ENCODE measurements at regions not wholly inside any gene's neighbourhood (a gene's known extent, or its start where the extent isn't known, plus 50 kb on each side); places are given as distances from the start of the nearest gene placed in this dataset.
"Not testable (repeated sequence)": the region's sequence is repeated elsewhere in the genome, so short reads cannot be mapped to it uniquely, and the experiment has no call there.

DNA sequence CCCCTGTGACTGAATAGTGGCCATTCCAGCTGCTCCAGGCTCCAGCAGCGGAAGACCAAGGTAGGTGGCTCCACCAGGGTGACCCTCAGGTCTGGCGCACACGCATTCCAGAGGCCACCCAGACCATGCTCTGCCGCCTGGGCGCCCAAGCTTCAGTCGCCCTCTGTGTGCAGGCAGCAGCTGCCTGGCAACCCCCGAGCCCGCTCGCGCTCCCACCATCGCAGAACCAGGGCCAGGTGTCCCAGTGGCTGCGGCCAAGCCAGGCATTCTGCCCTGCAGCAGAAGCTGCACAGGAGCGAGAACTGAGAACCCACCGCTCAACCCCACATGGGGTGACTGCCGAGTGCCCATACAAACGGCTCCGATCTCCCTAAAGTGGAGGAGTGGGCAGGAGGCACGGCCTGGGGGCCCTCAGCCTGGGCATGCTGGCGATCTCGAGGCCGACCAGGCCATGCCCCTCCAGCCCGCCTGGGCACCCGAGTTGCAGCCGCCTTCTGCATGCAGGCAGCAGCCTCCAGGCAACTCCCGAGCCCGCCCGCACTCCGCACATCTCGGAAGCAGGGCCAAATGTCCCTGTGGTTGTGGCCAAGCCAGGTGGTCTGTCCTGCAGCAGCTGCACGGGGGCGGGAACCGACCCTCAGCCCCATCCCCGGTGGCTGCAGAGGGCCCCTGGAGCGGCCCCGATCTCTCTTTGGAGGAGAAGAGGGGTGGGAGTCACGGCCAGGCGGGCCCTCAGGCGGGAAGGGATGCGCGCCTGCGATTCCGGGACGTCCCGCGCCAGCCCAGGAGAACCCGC is 1264.1 kb downstream of the FOXD4L5 start:
- DNase-seq; intact Hi-C loops (cut with DNase I): not testable (repeated sequence)

DNA sequence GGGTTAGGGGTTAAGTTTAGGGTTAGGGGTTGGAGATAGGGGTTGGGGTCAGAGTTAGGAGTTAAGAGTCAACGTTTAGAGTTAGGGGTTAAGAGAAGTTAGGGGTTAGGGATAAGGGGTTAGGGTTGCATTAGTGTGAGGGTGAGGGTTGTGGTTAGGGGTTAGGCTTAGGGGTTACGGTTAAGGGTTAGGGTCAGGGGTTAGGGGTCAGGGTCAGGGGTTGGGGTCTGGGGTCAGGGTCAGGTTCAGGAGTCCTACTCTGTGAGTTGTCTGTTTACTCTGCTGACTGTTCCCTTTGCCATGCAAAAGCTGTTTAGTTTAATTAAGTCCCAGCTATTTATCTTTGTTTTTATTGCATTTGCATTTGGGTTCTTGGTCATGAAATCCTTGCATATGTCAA is 1267.3 kb downstream of the FOXD4L5 start:
- DNase-seq; intact Hi-C loops (cut with DNase I): not testable (repeated sequence)

DNA sequence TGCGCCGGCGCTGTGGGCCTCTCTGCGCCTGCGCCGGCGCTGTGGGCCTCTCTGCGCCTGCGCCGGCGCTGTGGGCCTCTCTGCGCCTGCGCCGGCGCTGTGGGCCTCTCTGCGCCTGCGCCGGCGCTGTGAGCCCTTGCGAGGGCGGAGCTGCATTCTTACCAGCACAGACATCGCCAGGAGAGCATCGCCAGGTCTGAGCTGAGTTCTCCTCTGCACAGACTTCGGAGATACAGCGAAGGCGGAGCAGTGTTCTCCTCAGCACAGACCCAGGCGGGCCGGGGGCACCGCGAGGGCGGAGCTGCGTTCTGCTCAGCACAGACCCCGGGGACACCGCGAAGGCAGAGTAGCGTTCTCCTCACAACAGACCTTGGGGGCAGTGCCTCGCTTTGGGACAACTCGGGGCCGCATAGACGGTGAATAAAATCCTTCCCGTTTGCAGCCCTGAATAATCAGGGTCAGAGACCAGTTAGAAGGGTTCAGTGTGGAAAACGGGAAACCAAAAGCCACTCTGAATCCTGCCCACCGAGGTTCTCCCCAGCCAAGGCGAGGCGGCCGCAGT is 1268.1 kb downstream of the FOXD4L5 start:
- peak in 1 of 42 donors; percentile 16 for DNase-seq
- intact Hi-C loops (cut with DNase I) = not testable (repeated sequence)

DNA sequence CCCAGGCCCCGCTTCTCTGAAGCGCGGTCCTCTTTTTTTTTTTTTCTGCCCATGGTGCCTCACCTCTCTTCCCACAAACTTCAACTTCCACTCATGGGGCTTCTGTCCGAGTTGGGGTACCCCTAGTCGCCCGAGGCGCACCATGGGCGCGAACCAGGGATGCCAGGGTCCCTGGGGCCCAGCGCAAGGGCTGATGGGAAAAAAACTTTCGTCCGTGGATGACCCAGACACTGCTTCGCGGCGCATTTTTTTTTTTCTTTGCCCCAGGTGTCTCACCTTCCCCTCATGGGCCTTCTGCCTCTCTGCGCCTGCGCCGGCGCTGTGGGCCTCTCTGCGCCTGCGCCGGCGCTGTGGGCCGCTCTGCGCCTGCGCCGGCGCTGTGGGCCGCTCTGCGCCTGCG is 1268.8 kb downstream of the FOXD4L5 start:
- intact Hi-C loops (cut with DNase I); DNase-seq: not testable (repeated sequence)

DNA sequence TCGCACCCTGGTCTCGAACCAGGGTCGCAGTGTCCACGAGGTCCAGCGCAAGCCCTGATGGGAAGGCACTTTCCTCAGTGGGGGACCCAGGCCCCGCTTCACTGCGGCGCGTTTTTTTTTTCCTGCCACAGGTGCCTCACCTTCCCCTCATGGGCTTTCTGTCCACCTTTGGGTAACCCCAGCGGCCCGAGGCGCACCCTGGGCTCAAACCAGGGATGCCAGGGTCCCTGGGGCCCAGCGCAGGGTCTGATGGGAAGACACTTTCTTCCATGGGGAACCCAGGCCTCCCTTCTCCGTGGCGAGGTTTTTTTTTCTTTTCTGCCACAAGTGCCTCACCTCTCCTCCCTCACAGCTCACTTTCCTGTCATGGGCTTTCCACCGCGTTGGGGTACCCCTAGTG is 1269.9 kb downstream of the FOXD4L5 start:
- no peak for DNase-seq
- intact Hi-C loops (cut with DNase I) = no loop called here

DNA sequence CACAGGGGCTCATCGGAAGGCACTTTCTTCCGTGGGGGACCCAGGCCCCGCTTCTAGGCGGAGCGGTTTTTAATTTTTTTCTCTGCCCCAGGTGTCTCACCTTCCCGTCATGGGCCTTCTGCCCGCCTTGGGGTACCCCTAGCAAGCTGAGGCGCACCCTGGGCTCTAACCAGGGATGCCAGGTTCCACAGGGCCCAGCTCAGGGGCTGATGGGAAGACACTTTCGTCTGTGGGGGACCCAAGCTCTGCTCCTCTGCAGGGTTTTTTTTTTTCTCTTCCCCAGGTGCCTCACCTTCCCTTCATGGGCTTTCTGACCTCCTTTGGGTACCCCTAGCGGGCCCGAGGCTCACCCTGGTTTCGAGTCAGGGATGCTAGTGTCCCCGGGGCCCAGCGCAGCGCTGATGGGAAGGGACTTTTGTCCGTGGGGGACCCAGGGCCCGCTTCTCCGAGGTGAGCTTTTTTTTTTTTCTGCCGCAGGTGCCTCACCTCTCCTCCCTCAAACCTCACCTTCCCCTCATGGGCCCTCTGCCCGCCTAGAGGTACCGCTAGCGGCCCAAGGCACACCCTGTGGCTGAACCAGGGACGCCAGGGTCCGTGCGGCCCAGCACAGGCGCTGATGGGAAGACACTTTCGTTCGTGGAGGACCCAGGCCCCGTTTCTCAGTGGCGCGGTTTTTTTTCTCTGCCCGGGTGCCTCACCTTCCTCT is 1270.5 kb downstream of the FOXD4L5 start:
- DNase-seq; intact Hi-C loops (cut with DNase I): not testable (repeated sequence)

DNA sequence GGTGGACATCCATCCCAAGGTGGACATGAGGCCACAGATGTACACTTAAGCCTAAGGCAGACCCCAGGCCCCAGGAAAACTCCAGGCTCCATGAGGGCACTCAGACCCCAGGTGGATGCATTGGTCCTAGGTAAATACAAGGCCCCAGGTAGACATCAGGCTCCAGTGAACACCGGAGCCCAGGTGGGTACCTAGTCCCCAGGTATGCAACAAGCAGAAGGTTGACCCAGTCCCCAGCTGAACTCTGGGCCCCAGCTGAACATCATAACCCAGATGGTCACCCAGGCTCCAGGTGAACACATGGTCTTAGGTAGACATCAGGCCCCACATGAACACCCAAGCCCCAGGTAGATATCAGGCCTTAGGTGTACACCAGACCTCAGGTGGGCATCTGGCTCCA is 1271.9 kb downstream of the FOXD4L5 start:
- DNase-seq; intact Hi-C loops (cut with DNase I): not testable (repeated sequence)

DNA sequence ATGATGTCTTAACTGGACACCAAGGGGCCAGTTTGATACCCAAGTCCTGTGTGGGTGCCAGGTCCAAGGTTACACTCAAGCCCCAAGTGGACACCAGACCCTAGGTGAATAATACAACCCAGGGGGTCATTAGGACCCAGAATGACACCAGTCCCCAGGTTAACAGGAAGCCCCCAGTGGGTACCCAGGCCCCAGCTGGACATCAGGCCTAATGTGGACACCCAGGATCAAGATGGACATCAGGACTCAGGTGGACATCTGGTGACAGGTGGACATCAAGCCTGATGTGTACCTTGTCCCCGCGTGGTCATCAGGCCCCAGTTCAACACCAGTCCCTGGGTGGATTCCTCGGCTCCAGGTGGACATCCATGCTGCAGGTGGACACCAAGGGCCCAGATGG is 1273.0 kb downstream of the FOXD4L5 start:
- DNase-seq; intact Hi-C loops (cut with DNase I): not testable (repeated sequence)

DNA sequence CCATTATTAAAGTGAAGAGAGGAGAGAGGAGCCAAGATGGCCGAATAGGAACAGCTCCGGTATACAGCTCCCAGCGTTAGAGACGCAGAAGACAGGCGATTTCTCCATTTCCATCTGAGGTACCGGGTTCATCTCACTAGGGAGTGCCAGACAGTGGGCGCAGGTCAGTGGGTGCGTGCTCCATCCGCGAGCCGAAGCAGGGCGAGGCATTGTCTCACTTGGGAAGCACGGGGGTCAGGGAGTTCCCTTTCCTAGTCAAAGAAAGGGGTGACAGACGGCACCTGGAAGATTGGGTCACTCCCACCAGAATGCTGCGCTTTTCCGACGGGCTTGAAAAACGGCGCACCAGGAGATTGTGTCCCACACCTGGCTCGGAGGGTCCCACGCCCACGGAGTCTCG is 1305.3 kb downstream of the FOXD4L5 start:
- intact Hi-C loops (cut with DNase I); DNase-seq: not testable (repeated sequence)

Measured in head of caudate nucleus (tissue), 42 donors.